ENCODE measurements at regions not wholly inside any gene's neighbourhood (a gene's known extent, or its start where the extent isn't known, plus 50 kb on each side); places are given as distances from the start of the nearest gene placed in this dataset.

DNA sequence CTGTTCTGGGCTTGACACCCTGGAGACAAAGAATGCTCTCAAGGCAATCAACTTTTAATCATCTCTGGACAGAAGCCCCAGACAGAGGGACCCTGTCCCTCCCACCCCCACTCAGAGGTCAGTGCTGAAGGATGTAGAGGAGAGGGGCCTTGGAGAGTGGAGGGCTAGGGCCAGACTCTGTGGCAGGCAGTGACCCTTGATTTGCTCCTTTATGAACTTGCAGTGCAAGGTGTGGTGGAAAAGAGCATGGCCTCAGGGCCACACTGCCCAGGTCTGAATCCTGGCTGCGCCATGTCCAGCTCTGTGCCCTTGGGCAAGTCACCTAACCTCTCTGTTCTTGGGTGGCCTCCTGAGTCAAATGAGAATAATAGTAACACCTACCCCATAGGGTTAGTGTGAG, 134.3 kb downstream of the TMEM132E start:
- Mint-ChIP-seq H3K4me1 (ENCODE audit: low read depth) (no peaks in the 10 kb centered on the region), H3K27ac (no peak overlapping the region), H3K9me3 (no peaks in the 10 kb centered on the region), H3K4me3 (no peak overlapping the region), H3K27me3 (peaks cover 9% of the 10 kb centered on the region), H3K36me3 (ENCODE audit: low read depth) (no peaks in the 10 kb centered on the region)
- intact Hi-C loops (cut with micrococcal nuclease) = no loop called here

GRCh38 chr17:34712481-34713195, 133.3 kb downstream of the TMEM132E start:
- H3K36me3 Mint-ChIP-seq (ENCODE audit: low read depth) = no peaks in the 10 kb centered on the region
- H3K4me1 Mint-ChIP-seq (ENCODE audit: low read depth) = no peaks in the 10 kb centered on the region
- H3K27me3 Mint-ChIP-seq = peaks cover 9% of the 10 kb centered on the region
- H3K27ac Mint-ChIP-seq = no peak overlapping the region
- no peaks in the 10 kb centered on the region for H3K9me3 Mint-ChIP-seq
- no peak overlapping the region for H3K4me3 Mint-ChIP-seq
- intact Hi-C loops (cut with micrococcal nuclease) = no loop called here

DNA sequence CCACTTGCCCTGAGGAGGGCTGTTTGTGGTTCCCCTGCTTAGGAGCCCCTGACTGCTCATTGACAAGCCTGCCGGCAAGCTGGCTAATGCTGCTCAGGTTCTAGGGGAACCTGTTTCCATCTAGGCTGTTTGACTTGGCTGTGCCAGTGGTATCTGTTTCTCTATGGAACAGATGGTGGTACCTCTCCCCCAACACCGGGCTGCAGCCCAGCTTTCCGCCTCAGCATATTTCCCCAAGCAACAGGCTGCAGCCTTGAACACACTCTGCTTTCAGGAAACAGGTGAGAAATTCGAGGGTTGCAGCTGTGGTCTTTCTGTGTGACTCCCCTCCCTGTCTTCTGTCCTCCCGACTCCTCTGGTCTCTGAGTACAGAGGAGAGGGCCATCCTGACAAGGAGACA, 132.3 kb downstream of the TMEM132E start:
- intact Hi-C loops (cut with micrococcal nuclease) = no loop called here
- no peak overlapping the region for H3K27ac Mint-ChIP-seq
- peaks cover 9% of the 10 kb centered on the region for H3K27me3 Mint-ChIP-seq
- no peaks in the 10 kb centered on the region for H3K9me3 Mint-ChIP-seq
- no peaks in the 10 kb centered on the region for H3K4me1 Mint-ChIP-seq (ENCODE audit: low read depth)
- H3K36me3 Mint-ChIP-seq (ENCODE audit: low read depth) = no peaks in the 10 kb centered on the region
- no peak overlapping the region for H3K4me3 Mint-ChIP-seq

GRCh38 chr17:34710226-34710625, 130.8 kb downstream of the TMEM132E start:
- H3K4me3 Mint-ChIP-seq = no peak overlapping the region

DNA sequence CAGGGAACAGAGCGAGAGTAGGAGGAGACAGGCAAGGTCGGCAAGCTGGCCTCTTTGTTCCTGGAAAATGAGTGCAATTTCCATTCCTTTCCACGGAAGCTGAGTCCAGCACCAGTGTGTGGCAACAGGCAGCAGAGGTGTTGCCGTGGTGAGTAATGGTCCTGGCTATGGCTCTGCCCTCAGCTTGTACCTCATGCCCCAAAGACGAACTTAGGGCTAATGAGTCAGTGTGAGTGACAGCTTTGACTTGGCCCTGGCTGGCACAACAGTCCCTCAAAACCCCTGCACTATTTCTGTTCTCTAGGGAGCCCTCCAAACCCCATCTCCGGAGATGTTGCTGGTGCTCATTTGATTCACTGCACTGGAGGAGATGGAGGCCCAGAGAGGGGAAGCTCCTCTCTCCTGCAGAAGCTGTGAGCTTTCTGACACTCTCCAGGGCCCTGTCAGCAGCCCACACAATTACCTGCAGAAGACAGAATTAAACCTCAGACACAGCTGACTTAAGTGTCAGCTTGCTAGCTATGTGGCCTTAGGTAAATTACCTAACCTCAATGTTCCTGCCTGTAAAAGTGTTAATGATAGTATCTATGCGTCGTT, 129.9 kb downstream of the TMEM132E start:
- no peaks in the 10 kb centered on the region for H3K36me3 Mint-ChIP-seq (ENCODE audit: low read depth)
- intact Hi-C loops (cut with micrococcal nuclease) = no loop called here
- H3K4me1 Mint-ChIP-seq (ENCODE audit: low read depth) = no peaks in the 10 kb centered on the region
- H3K9me3 Mint-ChIP-seq = no peaks in the 10 kb centered on the region
- H3K27me3 Mint-ChIP-seq = peaks cover 1% of the 10 kb centered on the region
- H3K4me3 Mint-ChIP-seq = no peak overlapping the region
- no peak overlapping the region for H3K27ac Mint-ChIP-seq

More at GRCh38 chr17:34710226-34710625, 130.8 kb downstream of the TMEM132E start:
- H3K9me3 Mint-ChIP-seq = no peaks in the 10 kb centered on the region
- H3K36me3 Mint-ChIP-seq (ENCODE audit: low read depth) = no peaks in the 10 kb centered on the region
- no peaks in the 10 kb centered on the region for H3K4me1 Mint-ChIP-seq (ENCODE audit: low read depth)
- H3K27me3 Mint-ChIP-seq = peaks cover 4% of the 10 kb centered on the region
- intact Hi-C loops (cut with micrococcal nuclease) = no loop called here
- no peak overlapping the region for H3K27ac Mint-ChIP-seq

- Mint-ChIP-seq H3K27me3 (no peaks in the 10 kb centered on the region), H3K4me1 (ENCODE audit: low read depth) (no peaks in the 10 kb centered on the region), H3K36me3 (ENCODE audit: low read depth) (no peaks in the 10 kb centered on the region), H3K27ac (no peak overlapping the region), H3K9me3 (no peaks in the 10 kb centered on the region), H3K4me3 (no peak overlapping the region)
- intact Hi-C loops (cut with micrococcal nuclease) = no loop called here
These were observed 126.6 kb downstream of the TMEM132E start for GRCh38 chr17:34706029-34706428.

- no peaks in the 10 kb centered on the region for H3K9me3 Mint-ChIP-seq
- no peak overlapping the region for H3K27ac Mint-ChIP-seq
- H3K4me1 Mint-ChIP-seq (ENCODE audit: low read depth) = no peaks in the 10 kb centered on the region
- H3K4me3 Mint-ChIP-seq = no peak overlapping the region
- peaks cover under 1% of the 10 kb centered on the region for H3K27me3 Mint-ChIP-seq
- H3K36me3 Mint-ChIP-seq (ENCODE audit: low read depth) = no peaks in the 10 kb centered on the region
- intact Hi-C loops (cut with micrococcal nuclease) = no loop called here
These were observed 124.2 kb downstream of the TMEM132E start for GRCh38 chr17:34703533-34703932.

DNA sequence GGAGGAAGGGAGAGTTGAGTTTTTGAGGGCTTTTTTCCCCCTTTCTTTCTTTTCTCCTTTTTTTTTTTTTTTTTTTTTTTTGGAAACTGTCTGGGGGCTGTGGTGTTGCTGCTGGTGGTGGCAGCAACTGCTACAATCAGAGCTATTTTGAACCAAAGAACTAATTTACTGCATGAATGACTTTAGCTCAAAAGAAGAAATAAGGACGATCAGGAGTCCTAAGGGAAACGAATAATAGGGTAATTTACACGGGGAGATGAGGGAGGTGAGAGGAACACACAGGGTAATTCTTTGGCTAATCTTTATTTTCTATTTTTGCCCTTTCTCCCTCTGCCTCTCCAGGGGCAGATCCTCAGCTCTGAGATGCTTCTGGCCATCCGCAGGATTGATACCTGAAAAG, 119.8 kb downstream of the TMEM132E start:
- H3K4me1 Mint-ChIP-seq (ENCODE audit: low read depth) = no peaks in the 10 kb centered on the region
- intact Hi-C loops (cut with micrococcal nuclease) = no loop called here
- peaks cover 5% of the 10 kb centered on the region for H3K27me3 Mint-ChIP-seq
- H3K4me3 Mint-ChIP-seq = no peak overlapping the region
- no peaks in the 10 kb centered on the region for H3K36me3 Mint-ChIP-seq (ENCODE audit: low read depth)
- H3K27ac Mint-ChIP-seq = no peak overlapping the region
- no peaks in the 10 kb centered on the region for H3K9me3 Mint-ChIP-seq

DNA sequence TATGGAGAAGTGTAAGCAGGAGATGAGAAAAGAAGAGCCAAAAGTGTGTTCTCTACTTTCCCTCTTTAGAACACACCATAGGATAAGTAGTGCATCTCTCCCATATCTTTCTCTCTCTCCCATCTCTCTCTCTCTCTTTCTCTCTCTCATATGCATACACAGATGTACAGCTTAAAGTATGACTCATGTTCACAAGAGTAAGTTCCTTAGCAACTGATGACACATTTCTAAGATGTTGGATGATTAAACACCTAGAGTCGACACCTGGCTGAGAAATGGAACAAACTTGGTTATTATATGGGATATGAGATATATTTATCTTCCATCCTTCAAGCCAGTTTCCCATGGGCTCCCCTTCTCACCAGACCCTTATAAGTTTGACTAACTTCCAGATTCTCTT, 113.5 kb downstream of the TMEM132E start:
- intact Hi-C loops (cut with micrococcal nuclease) = no loop called here
- H3K36me3 Mint-ChIP-seq (ENCODE audit: low read depth) = no peaks in the 10 kb centered on the region
- H3K4me3 Mint-ChIP-seq = no peak overlapping the region
- H3K27me3 Mint-ChIP-seq = peaks cover 4% of the 10 kb centered on the region
- no peaks in the 10 kb centered on the region for H3K4me1 Mint-ChIP-seq (ENCODE audit: low read depth)
- peaks cover 8% of the 10 kb centered on the region for H3K9me3 Mint-ChIP-seq
- H3K27ac Mint-ChIP-seq = no peak overlapping the region
